ENCODE measurements at regions not wholly inside any gene's neighbourhood (a gene's known extent, or its start where the extent isn't known, plus 50 kb on each side); places are given as distances from the start of the nearest gene placed in this dataset.
A peak's percentile ranks its signal among the peaks of the same experiment; 100 is the strongest.

- no peak for TF ChIP-seq REST (IDR thresholded peaks at IDR 0.05; ENCODE audit: low read depth)
- no peak for TF ChIP-seq EGR1 (IDR thresholded peaks at IDR 0.05)
- TF ChIP-seq, protein P1, sequence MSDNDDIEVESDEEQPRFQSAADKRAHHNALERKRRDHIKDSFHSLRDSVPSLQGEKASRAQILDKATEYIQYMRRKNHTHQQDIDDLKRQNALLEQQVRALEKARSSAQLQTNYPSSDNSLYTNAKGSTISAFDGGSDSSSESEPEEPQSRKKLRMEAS (IDR thresholded peaks at IDR 0.05) = no peak
- no peak for TF ChIP-seq RAD21 (IDR thresholded peaks at IDR 0.05; ENCODE audit: low read depth)
- TF ChIP-seq TCF12 (IDR thresholded peaks at IDR 0.05; ENCODE audit: low read depth) = no peak
Measured at GRCh38 chr1:213714645-213715044, 273.1 kb upstream of the PROX1 start.

- TF ChIP-seq YY1 (IDR thresholded peaks at IDR 0.05; ENCODE audit: low read depth) (no peak), TAF1 (IDR thresholded peaks at IDR 0.05; ENCODE audit: low read depth) (no peak), TEAD4 (IDR thresholded peaks at IDR 0.05) (no peak), FOXM1 (IDR thresholded peaks at IDR 0.05; ENCODE audit: borderline replicate concordance, low read depth) (no peak), EP300 (IDR thresholded peaks at IDR 0.05; ENCODE audit: borderline replicate concordance) (no peak), ZBTB7A (IDR thresholded peaks at IDR 0.05; ENCODE audit: low read depth) (no peak), EGR1 (IDR thresholded peaks at IDR 0.05) (no peak), CEBPB (IDR thresholded peaks at IDR 0.05) (no peak), NFIC (IDR thresholded peaks at IDR 0.05) (no peak), TCF12 (IDR thresholded peaks at IDR 0.05; ENCODE audit: low read depth) (no peak), CREB1 (IDR thresholded peaks at IDR 0.05; ENCODE audit: low read depth) (no peak), RAD21 (IDR thresholded peaks at IDR 0.05; ENCODE audit: low read depth) (no peak), REST (IDR thresholded peaks at IDR 0.05; ENCODE audit: low read depth) (no peak)
- TF ChIP-seq, protein P2, sequence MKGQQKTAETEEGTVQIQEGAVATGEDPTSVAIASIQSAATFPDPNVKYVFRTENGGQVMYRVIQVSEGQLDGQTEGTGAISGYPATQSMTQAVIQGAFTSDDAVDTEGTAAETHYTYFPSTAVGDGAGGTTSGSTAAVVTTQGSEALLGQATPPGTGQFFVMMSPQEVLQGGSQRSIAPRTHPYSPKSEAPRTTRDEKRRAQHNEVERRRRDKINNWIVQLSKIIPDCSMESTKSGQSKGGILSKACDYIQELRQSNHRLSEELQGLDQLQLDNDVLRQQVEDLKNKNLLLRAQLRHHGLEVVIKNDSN (IDR thresholded peaks at IDR 0.05) = no peak
- TF ChIP-seq, protein P1 (IDR thresholded peaks at IDR 0.05) = no peak
Measured at GRCh38 chr1:213715182-213715581, 272.6 kb upstream of the PROX1 start.

- TF ChIP-seq EP300 (IDR thresholded peaks at IDR 0.05; ENCODE audit: borderline replicate concordance) (no peak), TAF1 (IDR thresholded peaks at IDR 0.05; ENCODE audit: low read depth) (no peak), REST (IDR thresholded peaks at IDR 0.05; ENCODE audit: low read depth) (no peak), RAD21 (IDR thresholded peaks at IDR 0.05; ENCODE audit: low read depth) (no peak), ZBTB7A (IDR thresholded peaks at IDR 0.05; ENCODE audit: low read depth) (no peak), TCF12 (IDR thresholded peaks at IDR 0.05; ENCODE audit: low read depth) (no peak)
- TF ChIP-seq, protein P1 (IDR thresholded peaks at IDR 0.05) = no peak
- TF ChIP-seq, protein P2 (IDR thresholded peaks at IDR 0.05) = no peak
Measured at GRCh38 chr1:213719462-213719861, 268.3 kb upstream of the PROX1 start.

DNA sequence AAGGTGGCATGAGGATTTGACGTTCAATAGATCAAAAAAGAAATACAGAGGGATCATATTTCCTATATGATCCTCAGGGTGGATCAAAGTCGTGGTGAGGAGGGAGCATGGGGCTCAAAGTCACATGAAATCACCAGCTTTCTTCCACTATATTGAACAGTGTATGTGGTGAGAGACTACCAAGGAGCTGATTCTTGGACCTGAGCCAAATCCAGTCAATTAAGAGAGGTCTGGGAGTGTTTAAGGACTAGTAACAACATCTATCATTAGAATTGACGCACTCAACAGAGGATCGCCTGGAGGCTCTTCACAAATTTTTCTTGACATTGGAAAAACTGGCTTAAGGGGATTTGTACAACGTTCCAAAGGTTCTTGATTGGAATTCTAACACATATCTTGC, 267.7 kb upstream of the PROX1 start:
- 0 out of 2 replicates have a peak, but pooled peaks have one; percentile 7 for TF ChIP-seq NFIC (IDR thresholded peaks at IDR 0.05)
- no peak for TF ChIP-seq TEAD4 (IDR thresholded peaks at IDR 0.05)

GRCh38 chr1:213723187-213723586, 264.6 kb upstream of the PROX1 start:
- TF ChIP-seq, protein P1 (IDR thresholded peaks at IDR 0.05) = no peak

Data from Ishikawa (cell line).